GM19239 (cell line): ENCODE measurements at regions not wholly inside any gene's neighbourhood (a gene's known extent, or its start where the extent isn't known, plus 50 kb on each side); places are given as distances from the start of the nearest gene placed in this dataset.

Source experiments
- DNase-seq: peaks from one replicate; pipeline ENCODE4 v3.0.0; 2011; ENCODE audit warnings: low spot score; ENCODE audit not compliant: insufficient read length
- FAIRE-seq: peaks from 2 replicates; lab custom pipeline; 2011; peaks lifted over from hg19 to GRCh38; lab: Jason Lieb, UNC

DNA sequence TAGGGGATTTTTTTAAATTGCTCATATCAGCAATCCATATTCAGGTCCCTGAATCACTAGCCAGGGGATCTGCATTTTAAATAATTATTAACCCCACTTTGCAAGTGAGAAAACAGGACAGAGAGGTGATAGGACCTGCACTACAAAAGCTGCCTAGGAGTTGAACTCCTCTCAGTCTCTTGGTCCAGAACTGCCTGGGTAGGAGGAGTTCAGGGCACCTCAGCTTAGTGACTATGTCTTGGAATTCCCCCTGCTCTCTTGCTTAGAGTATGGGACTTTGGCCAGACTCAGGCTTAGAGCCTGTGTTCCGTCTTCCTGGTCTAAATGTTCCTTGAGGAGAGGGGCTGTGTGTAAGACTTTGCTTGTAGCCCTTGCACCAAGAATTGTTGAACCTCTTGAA is 68.2 kb upstream of the WSCD2 start:
- no peak for FAIRE-seq
- DNase-seq, result no peak

DNA sequence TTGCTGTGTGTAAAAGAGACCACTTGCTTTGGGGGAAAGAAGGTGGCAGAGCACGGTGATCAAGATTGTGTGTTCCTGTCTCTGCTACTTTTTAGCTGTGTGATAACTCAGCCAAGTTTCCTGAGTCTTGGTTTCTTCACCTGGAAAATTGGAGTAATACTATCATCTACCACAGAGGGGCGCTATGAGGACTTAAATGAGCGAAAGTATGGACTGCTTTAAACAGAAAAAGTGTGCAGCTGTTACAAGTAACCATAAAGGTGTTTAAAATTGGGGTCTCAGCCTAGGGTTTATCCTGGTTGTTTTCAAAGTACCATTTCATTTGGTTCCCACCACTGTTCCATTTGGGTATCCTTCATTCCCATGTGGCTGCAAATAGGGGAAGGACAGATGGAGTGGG is 65.9 kb upstream of the WSCD2 start:
- no peak for DNase-seq
- FAIRE-seq, result no peak

DNA sequence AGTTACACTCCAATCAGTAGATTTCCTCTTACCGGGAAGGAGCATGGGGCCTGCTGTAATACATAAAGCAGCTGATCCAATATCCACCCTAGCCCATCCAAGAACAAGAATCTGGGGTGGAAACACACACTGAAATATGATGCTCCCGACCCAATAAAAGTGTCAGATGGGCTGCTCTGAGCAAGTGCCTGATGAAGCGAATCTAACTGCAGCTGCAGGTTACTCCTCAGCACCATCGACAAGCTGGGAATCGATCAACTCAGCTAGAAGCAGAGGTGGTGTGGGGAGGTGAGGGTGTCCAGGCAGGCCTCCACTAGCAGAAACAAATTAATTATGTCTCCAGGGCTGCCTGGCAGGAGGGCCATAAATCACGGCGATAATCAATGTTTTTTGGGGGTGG is 64.0 kb upstream of the WSCD2 start:
- DNase-seq (no peak), FAIRE-seq (no peak)

GRCh38 chr12:108066583-108067577 is 62.2 kb upstream of the WSCD2 start:
- FAIRE-seq (no peak), DNase-seq (no peak)

- FAIRE-seq (no peak), DNase-seq (no peak)
Observed at GRCh38 chr12:108069651-108070165, 59.4 kb upstream of the WSCD2 start.

- FAIRE-seq (no peak), DNase-seq (no peak)
Observed at GRCh38 chr12:108075561-108075960, 53.5 kb upstream of the WSCD2 start.

GRCh38 chr12:108076556-108076955 is 52.5 kb upstream of the WSCD2 start:
- DNase-seq, result no peak
- FAIRE-seq, result no peak

- DNase-seq (no peak), FAIRE-seq (no peak)
Observed at GRCh38 chr12:108078428-108078827, 50.7 kb upstream of the WSCD2 start.
